Loucy (cell line): ENCODE measurements at regions not wholly inside any gene's neighbourhood (a gene's known extent, or its start where the extent isn't known, plus 50 kb on each side); places are given as distances from the start of the nearest gene placed in this dataset.

Experiments
- H2AFZ ChIP-seq: fragments of 200-600 bp; sonication (generic); 2 replicates; pipeline ENCODE4 v1.6.0; 2016; ENCODE audit warnings: antibody characterized with exemption, mild to moderate bottlenecking, low read length, moderate library complexity
- H3F3A ChIP-seq: fragments of 200-600 bp; 2 replicates; pipeline ENCODE4 v1.6.0; 2016; ENCODE audit warnings: antibody characterized with exemption, low read depth, mild to moderate bottlenecking
- H3K27me3 ChIP-seq: fragments of 200-600 bp; sonication (generic); 2 replicates; pipeline ENCODE4 v1.6.1; 2014; ENCODE audit warnings: low read length, mild to moderate bottlenecking; ENCODE audit not compliant: insufficient read depth, poor library complexity, severe bottlenecking
- H3K36me3 ChIP-seq: fragments of 200-600 bp; sonication (generic); 2 replicates; pipeline ENCODE4 v1.6.1; 2016; ENCODE audit warnings: low read length; ENCODE audit not compliant: insufficient read depth
- H3K4me1 ChIP-seq: fragments of 200-600 bp; sonication (generic); 2 replicates; pipeline ENCODE4 v1.5.1; 2014; ENCODE audit warnings: low read length, mild to moderate bottlenecking; ENCODE audit not compliant: insufficient read depth, poor library complexity, severe bottlenecking
- H3K4me2 ChIP-seq: fragments of 200-600 bp; sonication (generic); 2 replicates; pipeline ENCODE4 v1.6.0; 2014; ENCODE audit warnings: antibody characterized with exemption, low read length, low read depth, mild to moderate bottlenecking; ENCODE audit not compliant: poor library complexity, severe bottlenecking
- H3K4me3 ChIP-seq: fragments of 200-600 bp; sonication (generic); 2 replicates; pipeline ENCODE4 v1.5.1; 2014; ENCODE audit warnings: low read length, mild to moderate bottlenecking, mixed read lengths; ENCODE audit not compliant: poor library complexity, severe bottlenecking
- H3K79me2 ChIP-seq: fragments of 200-600 bp; sonication (generic); 2 replicates; pipeline ENCODE4 v1.6.1; 2014; ENCODE audit warnings: low read length; ENCODE audit not compliant: insufficient read depth
- H3K9ac ChIP-seq: fragments of 200-600 bp; sonication (generic); 2 replicates; pipeline ENCODE4 v1.6.0; 2014; ENCODE audit warnings: mild to moderate bottlenecking, low read depth, low read length, moderate library complexity; ENCODE audit not compliant: poor library complexity, severe bottlenecking
- H3K9me2 ChIP-seq: fragments of 200-600 bp; sonication (generic); replicated peaks from 2 replicates; pipeline ENCODE4 v1.6.1; 2016; ENCODE audit warnings: low read depth, low read length, mixed read lengths
- H3K9me3 ChIP-seq: fragments of 200-600 bp; sonication (generic); 2 replicates; pipeline ENCODE4 v1.6.1; 2014; ENCODE audit warnings: mild to moderate bottlenecking, antibody characterized with exemption, low read length, low read depth; ENCODE audit not compliant: insufficient read depth
- H4K20me1 ChIP-seq: fragments of 200-600 bp; sonication (generic); 2 replicates; pipeline ENCODE4 v1.6.0; 2014; ENCODE audit warnings: antibody characterized with exemption, low read length, mild to moderate bottlenecking; ENCODE audit not compliant: insufficient read depth, poor library complexity, severe bottlenecking
- EZH2phosphoT487 ChIP-seq: fragments of 200-600 bp; IDR thresholded peaks from 2 replicates; pipeline ENCODE4 v1.6.1; 2018; ENCODE audit warnings: antibody characterized with exemption, mild to moderate bottlenecking, moderate library complexity, borderline replicate concordance
- TF ChIP-seq, protein P1 (sequence below): fragments of 200-600 bp; sonication (generic); conservative IDR thresholded peaks from 2 replicates; pipeline ENCODE4 v1.5.1; 2014; ENCODE audit warnings: mild to moderate bottlenecking, antibody characterized with exemption, low read length

DNA sequence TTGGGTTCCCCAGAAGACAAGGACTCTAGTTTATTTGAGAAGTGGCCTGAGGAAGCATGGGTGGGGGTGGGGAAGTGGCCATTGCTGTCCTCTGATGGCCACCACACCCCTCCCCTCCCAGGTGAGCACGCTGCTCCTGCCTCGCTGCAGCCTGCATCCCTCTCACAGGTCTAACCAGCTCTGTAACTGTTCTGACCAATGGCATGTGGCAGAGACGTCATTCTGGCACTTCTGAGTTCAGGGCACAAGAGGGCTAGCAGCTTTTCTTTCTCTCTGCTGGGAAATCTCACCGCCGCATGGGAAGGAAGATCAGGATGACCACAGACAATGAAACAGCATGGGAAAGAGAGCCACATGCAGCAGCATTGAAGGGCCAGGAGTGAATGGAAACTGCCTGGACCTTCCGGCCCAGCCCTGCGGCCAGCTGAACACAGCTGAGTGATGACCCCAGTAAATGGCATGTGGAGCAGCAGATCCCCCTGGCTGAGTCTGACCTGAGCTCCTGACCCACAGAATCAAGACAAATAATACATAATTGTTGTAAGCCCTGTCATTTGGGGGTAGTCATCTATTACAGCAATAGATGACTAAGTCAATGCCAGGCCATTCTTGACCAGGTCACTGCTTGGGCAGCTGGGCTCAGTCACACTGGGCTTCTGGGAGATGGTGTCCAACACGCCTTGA, 179.8 kb downstream of the LINC00237 start:
- Histone ChIP-seq H3K79me2 (no peaks in the 10 kb centered on the region), H3K4me1 (no peaks in the 10 kb centered on the region), H3K9ac (no peak overlapping the region), H3K9me3 (no peaks in the 10 kb centered on the region), H3K4me3 (no peak overlapping the region), H3K4me2 (no peak overlapping the region), H3K36me3 (no peaks in the 10 kb centered on the region), H3F3A (no peaks in the 10 kb centered on the region), H2AFZ (no peak overlapping the region), H3K27me3 (no peaks in the 10 kb centered on the region), H4K20me1 (no peaks in the 10 kb centered on the region), H3K9me2 (0 out of 2 replicates have a peak, but pooled peaks cover 4% of the 10 kb centered on the region)
- TF ChIP-seq, protein P1, sequence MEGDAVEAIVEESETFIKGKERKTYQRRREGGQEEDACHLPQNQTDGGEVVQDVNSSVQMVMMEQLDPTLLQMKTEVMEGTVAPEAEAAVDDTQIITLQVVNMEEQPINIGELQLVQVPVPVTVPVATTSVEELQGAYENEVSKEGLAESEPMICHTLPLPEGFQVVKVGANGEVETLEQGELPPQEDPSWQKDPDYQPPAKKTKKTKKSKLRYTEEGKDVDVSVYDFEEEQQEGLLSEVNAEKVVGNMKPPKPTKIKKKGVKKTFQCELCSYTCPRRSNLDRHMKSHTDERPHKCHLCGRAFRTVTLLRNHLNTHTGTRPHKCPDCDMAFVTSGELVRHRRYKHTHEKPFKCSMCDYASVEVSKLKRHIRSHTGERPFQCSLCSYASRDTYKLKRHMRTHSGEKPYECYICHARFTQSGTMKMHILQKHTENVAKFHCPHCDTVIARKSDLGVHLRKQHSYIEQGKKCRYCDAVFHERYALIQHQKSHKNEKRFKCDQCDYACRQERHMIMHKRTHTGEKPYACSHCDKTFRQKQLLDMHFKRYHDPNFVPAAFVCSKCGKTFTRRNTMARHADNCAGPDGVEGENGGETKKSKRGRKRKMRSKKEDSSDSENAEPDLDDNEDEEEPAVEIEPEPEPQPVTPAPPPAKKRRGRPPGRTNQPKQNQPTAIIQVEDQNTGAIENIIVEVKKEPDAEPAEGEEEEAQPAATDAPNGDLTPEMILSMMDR, result no peak
- no peak for TF ChIP-seq EZH2phosphoT487

DNA sequence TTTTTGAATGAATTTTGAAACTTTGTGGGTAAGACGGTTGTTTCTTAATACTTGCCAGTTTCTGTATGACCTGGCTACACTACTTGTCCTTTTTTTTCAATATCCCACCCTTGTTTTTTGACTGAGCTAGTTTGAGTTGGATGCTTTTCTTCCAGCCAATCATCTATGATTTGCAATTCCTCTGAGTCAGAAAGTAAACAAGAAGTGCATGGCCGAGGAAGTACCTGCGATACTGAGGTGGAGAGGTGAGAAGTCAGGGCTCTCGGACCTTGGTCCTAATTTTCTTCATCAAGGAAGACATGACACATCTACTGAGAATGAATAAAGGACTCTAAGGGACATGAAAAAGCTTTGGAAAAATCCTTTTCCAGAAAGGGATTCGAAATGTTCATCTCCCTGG, 185.7 kb downstream of the LINC00237 start:
- H3K9me3 ChIP-seq, result peaks cover 14% of the 10 kb centered on the region
- H3K79me2 ChIP-seq, result no peaks in the 10 kb centered on the region
- TF ChIP-seq EZH2phosphoT487, result no peak
- TF ChIP-seq, protein P1, result no peak
- H2AFZ ChIP-seq, result no peak overlapping the region
- H3K36me3 ChIP-seq, result no peaks in the 10 kb centered on the region
- H3K9ac ChIP-seq, result no peak overlapping the region
- no peaks in the 10 kb centered on the region for H3K9me2 ChIP-seq
- no peaks in the 10 kb centered on the region for H4K20me1 ChIP-seq
- no peaks in the 10 kb centered on the region for H3K4me1 ChIP-seq
- H3K4me3 ChIP-seq, result no peak overlapping the region
- H3F3A ChIP-seq, result no peaks in the 10 kb centered on the region
- no peak overlapping the region for H3K4me2 ChIP-seq
- peaks cover 3% of the 10 kb centered on the region for H3K27me3 ChIP-seq

DNA sequence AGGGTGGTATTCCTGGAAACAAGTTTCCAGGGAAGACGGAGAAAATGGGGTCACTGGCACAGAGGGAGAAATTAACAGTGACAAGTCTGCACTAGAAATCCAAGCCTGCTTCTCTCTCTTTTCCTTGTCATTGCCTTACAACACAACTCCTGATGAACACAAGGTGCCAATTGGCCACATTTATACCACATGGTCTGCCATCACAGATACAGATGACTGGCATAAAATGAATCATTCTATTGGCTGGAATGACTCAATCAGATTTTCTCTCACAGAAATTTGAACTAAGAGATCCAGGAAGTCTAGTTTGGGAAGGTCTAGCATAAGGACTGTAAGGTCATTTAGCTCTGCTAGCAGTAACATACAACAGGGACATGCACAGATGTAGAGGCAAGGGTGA, 190.3 kb downstream of the LINC00237 start:
- Histone ChIP-seq H3K4me1 (no peaks in the 10 kb centered on the region), H3K9ac (no peak overlapping the region), H3K9me2 (no peaks in the 10 kb centered on the region), H4K20me1 (no peaks in the 10 kb centered on the region), H3K9me3 (peaks cover 14% of the 10 kb centered on the region), H3K4me2 (no peak overlapping the region), H3K4me3 (no peak overlapping the region), H2AFZ (no peak overlapping the region), H3K79me2 (no peaks in the 10 kb centered on the region), H3K27me3 (peaks cover 3% of the 10 kb centered on the region), H3K36me3 (no peaks in the 10 kb centered on the region), H3F3A (no peaks in the 10 kb centered on the region)
- TF ChIP-seq EZH2phosphoT487, result no peak
- TF ChIP-seq, protein P1, result no peak
